HCT116 (cell line): ENCODE measurements at regions not wholly inside any gene's neighbourhood (a gene's known extent, or its start where the extent isn't known, plus 50 kb on each side); places are given as distances from the start of the nearest gene placed in this dataset.

Source experiments
- EGR1 ChIP-seq: IDR thresholded peaks from 2 replicates; pipeline ENCODE4 v1.6.1; 2012; ENCODE audit warnings: low read depth
- EZH2 ChIP-seq: fragments of 200-600 bp; sonication (generic); IDR thresholded peaks from 2 replicates; pipeline ENCODE4 v1.6.1; 2017; ENCODE audit warnings: antibody characterized with exemption, mixed run types
- POLR2A ChIP-seq: IDR thresholded peaks from 2 replicates; pipeline ENCODE4 v1.7.0; 2011; ENCODE audit warnings: borderline replicate concordance; ENCODE audit not compliant: insufficient read depth, insufficient read length; ENCODE audit errors: extremely low read depth
- POLR2AphosphoS5 ChIP-seq: IDR thresholded peaks from 2 replicates; pipeline ENCODE4 v1.6.1; 2011; ENCODE audit warnings: mild to moderate bottlenecking, low read depth, low read length, moderate library complexity
- RAD21 ChIP-seq: IDR thresholded peaks from 2 replicates; pipeline ENCODE4 v1.6.1; 2012; ENCODE audit warnings: low read depth, mild to moderate bottlenecking
- SIN3A ChIP-seq: IDR thresholded peaks from 2 replicates; pipeline ENCODE4 v1.6.1; 2012; ENCODE audit warnings: low read depth
- TF ChIP-seq, protein P1 (sequence below): IDR thresholded peaks from 2 replicates; pipeline ENCODE4 v1.6.1; 2011; ENCODE audit warnings: mild to moderate bottlenecking, low read length, moderate library complexity; ENCODE audit not compliant: insufficient replicate concordance; ENCODE audit errors: extremely low read depth
- TF ChIP-seq, protein P2 (sequence below), 3 experiments: fragments of 200-600 bp in 1 of 3; sonication (generic) in 1 of 3; IDR thresholded peaks in 2 of 3; conservative IDR thresholded peaks in 1 of 3; 2 replicates each; pipeline ENCODE4 v1.5.1; 2012 to 2017; ENCODE audit warnings: low read depth in 2 of 3, low read length in 2 of 3, antibody characterized with exemption in 1 of 3, borderline replicate concordance in 1 of 3, control low read depth in 1 of 3, mild to moderate bottlenecking in 1 of 3, mixed read lengths in 1 of 3, mixed run types in 1 of 3, moderate library complexity in 1 of 3; ENCODE audit not compliant: insufficient read depth in 1 of 3
- TF ChIP-seq, protein P3 (sequence below): IDR thresholded peaks from 2 replicates; pipeline ENCODE4 v1.6.1; 2012; ENCODE audit warnings: low read depth
- TF ChIP-seq, protein P4 (sequence below): IDR thresholded peaks from 2 replicates; pipeline ENCODE4 v1.6.1; 2012

DNA sequence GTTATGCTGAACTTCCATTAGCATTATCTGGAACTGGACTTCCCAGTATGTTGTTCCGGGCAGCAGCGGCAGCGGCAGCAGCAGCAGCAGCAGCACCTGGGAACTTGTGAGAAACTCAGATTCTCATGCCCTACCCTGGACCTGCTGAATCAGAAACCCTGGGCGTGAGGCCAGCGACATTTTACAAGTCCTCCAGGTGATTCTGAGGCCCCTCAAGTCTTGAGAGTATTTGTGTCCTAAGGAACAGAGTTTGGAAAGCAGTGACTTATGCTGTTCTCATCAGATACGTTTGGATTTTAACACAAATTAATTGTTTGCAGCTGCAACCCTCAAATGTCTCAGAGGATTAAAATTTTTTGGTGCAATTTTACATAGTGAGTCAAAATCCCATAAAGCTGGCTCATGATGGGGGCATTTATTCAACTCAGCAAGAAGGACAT lies 157.2 kb upstream of the KAZN start:
- TF ChIP-seq, protein P1, sequence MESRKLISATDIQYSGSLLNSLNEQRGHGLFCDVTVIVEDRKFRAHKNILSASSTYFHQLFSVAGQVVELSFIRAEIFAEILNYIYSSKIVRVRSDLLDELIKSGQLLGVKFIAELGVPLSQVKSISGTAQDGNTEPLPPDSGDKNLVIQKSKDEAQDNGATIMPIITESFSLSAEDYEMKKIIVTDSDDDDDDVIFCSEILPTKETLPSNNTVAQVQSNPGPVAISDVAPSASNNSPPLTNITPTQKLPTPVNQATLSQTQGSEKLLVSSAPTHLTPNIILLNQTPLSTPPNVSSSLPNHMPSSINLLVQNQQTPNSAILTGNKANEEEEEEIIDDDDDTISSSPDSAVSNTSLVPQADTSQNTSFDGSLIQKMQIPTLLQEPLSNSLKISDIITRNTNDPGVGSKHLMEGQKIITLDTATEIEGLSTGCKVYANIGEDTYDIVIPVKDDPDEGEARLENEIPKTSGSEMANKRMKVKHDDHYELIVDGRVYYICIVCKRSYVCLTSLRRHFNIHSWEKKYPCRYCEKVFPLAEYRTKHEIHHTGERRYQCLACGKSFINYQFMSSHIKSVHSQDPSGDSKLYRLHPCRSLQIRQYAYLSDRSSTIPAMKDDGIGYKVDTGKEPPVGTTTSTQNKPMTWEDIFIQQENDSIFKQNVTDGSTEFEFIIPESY = no peak
- no peak for TF ChIP-seq POLR2A
- TF ChIP-seq POLR2AphosphoS5 = no peak
- TF ChIP-seq, protein P2, sequence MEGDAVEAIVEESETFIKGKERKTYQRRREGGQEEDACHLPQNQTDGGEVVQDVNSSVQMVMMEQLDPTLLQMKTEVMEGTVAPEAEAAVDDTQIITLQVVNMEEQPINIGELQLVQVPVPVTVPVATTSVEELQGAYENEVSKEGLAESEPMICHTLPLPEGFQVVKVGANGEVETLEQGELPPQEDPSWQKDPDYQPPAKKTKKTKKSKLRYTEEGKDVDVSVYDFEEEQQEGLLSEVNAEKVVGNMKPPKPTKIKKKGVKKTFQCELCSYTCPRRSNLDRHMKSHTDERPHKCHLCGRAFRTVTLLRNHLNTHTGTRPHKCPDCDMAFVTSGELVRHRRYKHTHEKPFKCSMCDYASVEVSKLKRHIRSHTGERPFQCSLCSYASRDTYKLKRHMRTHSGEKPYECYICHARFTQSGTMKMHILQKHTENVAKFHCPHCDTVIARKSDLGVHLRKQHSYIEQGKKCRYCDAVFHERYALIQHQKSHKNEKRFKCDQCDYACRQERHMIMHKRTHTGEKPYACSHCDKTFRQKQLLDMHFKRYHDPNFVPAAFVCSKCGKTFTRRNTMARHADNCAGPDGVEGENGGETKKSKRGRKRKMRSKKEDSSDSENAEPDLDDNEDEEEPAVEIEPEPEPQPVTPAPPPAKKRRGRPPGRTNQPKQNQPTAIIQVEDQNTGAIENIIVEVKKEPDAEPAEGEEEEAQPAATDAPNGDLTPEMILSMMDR (IDR thresholded peaks at IDR 0.05 in 2 of 3, conservative IDR thresholded peaks at IDR 0.05 in 1 of 3; ENCODE audit: borderline replicate concordance in 1 of 3, insufficient read depth in 1 of 3, low read depth in 2 of 3, low read length in 2 of 3) = no peak
- TF ChIP-seq SIN3A = no peak
- no peak for TF ChIP-seq EGR1
- TF ChIP-seq EZH2 = no peak
- TF ChIP-seq RAD21 = no peak
- TF ChIP-seq, protein P3, sequence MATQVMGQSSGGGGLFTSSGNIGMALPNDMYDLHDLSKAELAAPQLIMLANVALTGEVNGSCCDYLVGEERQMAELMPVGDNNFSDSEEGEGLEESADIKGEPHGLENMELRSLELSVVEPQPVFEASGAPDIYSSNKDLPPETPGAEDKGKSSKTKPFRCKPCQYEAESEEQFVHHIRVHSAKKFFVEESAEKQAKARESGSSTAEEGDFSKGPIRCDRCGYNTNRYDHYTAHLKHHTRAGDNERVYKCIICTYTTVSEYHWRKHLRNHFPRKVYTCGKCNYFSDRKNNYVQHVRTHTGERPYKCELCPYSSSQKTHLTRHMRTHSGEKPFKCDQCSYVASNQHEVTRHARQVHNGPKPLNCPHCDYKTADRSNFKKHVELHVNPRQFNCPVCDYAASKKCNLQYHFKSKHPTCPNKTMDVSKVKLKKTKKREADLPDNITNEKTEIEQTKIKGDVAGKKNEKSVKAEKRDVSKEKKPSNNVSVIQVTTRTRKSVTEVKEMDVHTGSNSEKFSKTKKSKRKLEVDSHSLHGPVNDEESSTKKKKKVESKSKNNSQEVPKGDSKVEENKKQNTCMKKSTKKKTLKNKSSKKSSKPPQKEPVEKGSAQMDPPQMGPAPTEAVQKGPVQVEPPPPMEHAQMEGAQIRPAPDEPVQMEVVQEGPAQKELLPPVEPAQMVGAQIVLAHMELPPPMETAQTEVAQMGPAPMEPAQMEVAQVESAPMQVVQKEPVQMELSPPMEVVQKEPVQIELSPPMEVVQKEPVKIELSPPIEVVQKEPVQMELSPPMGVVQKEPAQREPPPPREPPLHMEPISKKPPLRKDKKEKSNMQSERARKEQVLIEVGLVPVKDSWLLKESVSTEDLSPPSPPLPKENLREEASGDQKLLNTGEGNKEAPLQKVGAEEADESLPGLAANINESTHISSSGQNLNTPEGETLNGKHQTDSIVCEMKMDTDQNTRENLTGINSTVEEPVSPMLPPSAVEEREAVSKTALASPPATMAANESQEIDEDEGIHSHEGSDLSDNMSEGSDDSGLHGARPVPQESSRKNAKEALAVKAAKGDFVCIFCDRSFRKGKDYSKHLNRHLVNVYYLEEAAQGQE = no peak
- TF ChIP-seq, protein P4, sequence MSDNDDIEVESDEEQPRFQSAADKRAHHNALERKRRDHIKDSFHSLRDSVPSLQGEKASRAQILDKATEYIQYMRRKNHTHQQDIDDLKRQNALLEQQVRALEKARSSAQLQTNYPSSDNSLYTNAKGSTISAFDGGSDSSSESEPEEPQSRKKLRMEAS = no peak
